ENCODE measurements at regions not wholly inside any gene's neighbourhood (a gene's known extent, or its start where the extent isn't known, plus 50 kb on each side); places are given as distances from the start of the nearest gene placed in this dataset.

- Histone ChIP-seq H3K36me3 (no peaks in the 10 kb centered on the region), H4K20me1 (ENCODE audit: low read depth) (no peaks in the 10 kb centered on the region), H3K4me3 (no peak overlapping the region), H2AFZ (replicated peaks) (no peak overlapping the region), H3K9ac (no peak overlapping the region), H3K4me2 (no peak overlapping the region), H3K27ac (no peak overlapping the region), H3K4me1 (no peaks in the 10 kb centered on the region), H3K27me3 (no peaks in the 10 kb centered on the region), H3K9me3 (ENCODE audit: low read depth) (no peaks in the 10 kb centered on the region), H3F3A (ENCODE audit: low read depth) (no peaks in the 10 kb centered on the region), H3K79me2 (ENCODE audit: low read depth) (no peaks in the 10 kb centered on the region)
- TF ChIP-seq EZH2 (IDR thresholded peaks at IDR 0.05) (no peak), CTCF (IDR thresholded peaks at IDR 0.05) (no peak), EZH2phosphoT487 (IDR thresholded peaks at IDR 0.05) (no peak)
- no peaks in the 10 kb centered on the region for H3K36me3 Mint-ChIP-seq
- no peak overlapping the region for H3K4me3 Mint-ChIP-seq
- DNase-seq (ENCODE audit: low spot score): no peak
- no peaks in the 10 kb centered on the region for H3K4me1 Mint-ChIP-seq
- peaks cover 6% of the 10 kb centered on the region for H3K9me3 Mint-ChIP-seq
- no peak overlapping the region for H3K27ac Mint-ChIP-seq
- no peaks in the 10 kb centered on the region for H3K27me3 Mint-ChIP-seq (ENCODE audit: insufficient read depth, low read depth)
Observed at GRCh38 chr10:64477791-64478190, 956.6 kb downstream of the REEP3 start.

- H3K27me3 ChIP-seq: no peaks in the 10 kb centered on the region
- no peaks in the 10 kb centered on the region for H3K36me3 ChIP-seq
- no peak overlapping the region for H3K27ac ChIP-seq
- Mint-ChIP-seq H3K27ac (no peak overlapping the region), H3K27me3 (ENCODE audit: insufficient read depth, low read depth) (no peaks in the 10 kb centered on the region), H3K4me3 (no peak overlapping the region), H3K36me3 (no peaks in the 10 kb centered on the region), H3K9me3 (peaks cover 2% of the 10 kb centered on the region), H3K4me1 (peaks cover 6% of the 10 kb centered on the region)
- H3F3A ChIP-seq (ENCODE audit: low read depth): no peaks in the 10 kb centered on the region
- H3K4me2 ChIP-seq: no peak overlapping the region
- no peaks in the 10 kb centered on the region for H3K79me2 ChIP-seq (ENCODE audit: low read depth)
- no peaks in the 10 kb centered on the region for H4K20me1 ChIP-seq (ENCODE audit: low read depth)
- H2AFZ ChIP-seq (replicated peaks): no peak overlapping the region
- no peaks in the 10 kb centered on the region for H3K4me1 ChIP-seq
- no peaks in the 10 kb centered on the region for H3K9me3 ChIP-seq (ENCODE audit: low read depth)
- no peak overlapping the region for H3K9ac ChIP-seq
- H3K4me3 ChIP-seq: no peak overlapping the region
- TF ChIP-seq EZH2phosphoT487 (IDR thresholded peaks at IDR 0.05): no peak
- TF ChIP-seq EZH2 (IDR thresholded peaks at IDR 0.05): no peak
- no peak for TF ChIP-seq CTCF (IDR thresholded peaks at IDR 0.05)
- DNase-seq (ENCODE audit: low spot score): no peak
Observed at GRCh38 chr10:64484811-64485330, 963.7 kb downstream of the REEP3 start.

- Mint-ChIP-seq H3K27me3 (ENCODE audit: insufficient read depth, low read depth) (no peaks in the 10 kb centered on the region), H3K27ac (no peak overlapping the region), H3K9me3 (peaks cover 2% of the 10 kb centered on the region), H3K4me1 (peaks cover 6% of the 10 kb centered on the region), H3K36me3 (no peaks in the 10 kb centered on the region), H3K4me3 (no peak overlapping the region)
- TF ChIP-seq EZH2phosphoT487 (IDR thresholded peaks at IDR 0.05): no peak
- no peak for TF ChIP-seq CTCF (IDR thresholded peaks at IDR 0.05)
- TF ChIP-seq EZH2 (IDR thresholded peaks at IDR 0.05): no peak
- Histone ChIP-seq H4K20me1 (ENCODE audit: low read depth) (no peaks in the 10 kb centered on the region), H3K9me3 (ENCODE audit: low read depth) (no peaks in the 10 kb centered on the region), H3K79me2 (ENCODE audit: low read depth) (no peaks in the 10 kb centered on the region), H3K36me3 (no peaks in the 10 kb centered on the region), H3F3A (ENCODE audit: low read depth) (no peaks in the 10 kb centered on the region), H3K9ac (no peak overlapping the region), H3K4me1 (no peaks in the 10 kb centered on the region), H3K4me3 (no peak overlapping the region), H3K27ac (no peak overlapping the region), H3K4me2 (no peak overlapping the region), H2AFZ (replicated peaks) (no peak overlapping the region), H3K27me3 (no peaks in the 10 kb centered on the region)
- DNase-seq (ENCODE audit: low spot score): no peak
Observed at GRCh38 chr10:64486149-64486548, 964.9 kb downstream of the REEP3 start.

Data from neural progenitor cell (in vitro differentiated cells).